ENCODE measurements at regions not wholly inside any gene's neighbourhood (a gene's known extent, or its start where the extent isn't known, plus 50 kb on each side); places are given as distances from the start of the nearest gene placed in this dataset.

- peak; percentile 75 for ATAC-seq (ENCODE audit: insufficient read depth, low FRiP score)
- no peaks in the 10 kb centered on the region for H3K36me3 ChIP-seq (ENCODE audit: control insufficient read depth in 4 of 4, insufficient read depth in 4 of 4, low read length in 4 of 4)
- H3K9me3 ChIP-seq (ENCODE audit: control insufficient read depth in 4 of 4, insufficient read depth in 3 of 4, low read length in 3 of 4), result no peaks in the 10 kb centered on the region
- peak in 1 of 3 donors; percentile 50 for DNase-seq
- H3K4me3 ChIP-seq, result no peak overlapping the region
- no peaks in the 10 kb centered on the region for H3K27me3 ChIP-seq (ENCODE audit: control insufficient read depth in 3 of 3, insufficient read depth in 3 of 3, low read length in 2 of 3)
- H3K4me1 ChIP-seq (ENCODE audit: control insufficient read depth in 5 of 5, insufficient read depth in 5 of 5, low read length in 5 of 5), result peaks cover 0 to 4% (median 0%) of the 10 kb centered on the region in 5 donors
- no peak overlapping the region for H3K27ac ChIP-seq (ENCODE audit: low read depth in 1 of 2, low read length in 1 of 2)
- H3K9ac ChIP-seq (ENCODE audit: insufficient read depth in 1 of 2, low read length in 2 of 2), result no peak overlapping the region
- TF ChIP-seq CTCF (IDR thresholded peaks at IDR 0.05; ENCODE audit: control extremely low read depth, extremely low read depth), result no peak
- WGBS, 2 donors, result 51 to 57% methylated on average over 3 of the region's 3 CpGs
Observed at GRCh38 chr11:110972640-110973039, 260.4 kb upstream of the ARHGAP20 start.

GRCh38 chr11:110972106-110972505 is 259.9 kb upstream of the ARHGAP20 start:
- Histone ChIP-seq H3K36me3 (ENCODE audit: control insufficient read depth in 4 of 4, insufficient read depth in 4 of 4, low read length in 4 of 4) (no peaks in the 10 kb centered on the region), H3K27me3 (ENCODE audit: control insufficient read depth in 3 of 3, insufficient read depth in 3 of 3, low read length in 2 of 3) (no peaks in the 10 kb centered on the region), H3K27ac (ENCODE audit: low read depth in 1 of 2, low read length in 1 of 2) (no peak overlapping the region), H3K4me3 (no peak overlapping the region), H3K4me1 (ENCODE audit: control insufficient read depth in 5 of 5, insufficient read depth in 5 of 5, low read length in 5 of 5) (peaks cover 0 to 4% (median 0%) of the 10 kb centered on the region in 5 donors), H3K9me3 (ENCODE audit: control insufficient read depth in 4 of 4, insufficient read depth in 3 of 4, low read length in 3 of 4) (no peaks in the 10 kb centered on the region), H3K9ac (ENCODE audit: insufficient read depth in 1 of 2, low read length in 2 of 2) (no peak overlapping the region)
- DNase-seq (no peak), ATAC-seq (ENCODE audit: insufficient read depth, low FRiP score) (no peak)
- 84 to 92% methylated on average over 1 of the region's 1 CpG for WGBS, 2 donors
- no peak for TF ChIP-seq CTCF (IDR thresholded peaks at IDR 0.05; ENCODE audit: control extremely low read depth, extremely low read depth)

- H3K4me1 ChIP-seq (ENCODE audit: control insufficient read depth in 5 of 5, insufficient read depth in 5 of 5, low read length in 5 of 5), result peaks cover 0 to 4% (median 0%) of the 10 kb centered on the region in 5 donors
- no peak overlapping the region for H3K4me3 ChIP-seq
- H3K36me3 ChIP-seq (ENCODE audit: control insufficient read depth in 4 of 4, insufficient read depth in 4 of 4, low read length in 4 of 4), result no peaks in the 10 kb centered on the region
- 40 to 72% methylated on average over 1 of the region's 1 CpG for WGBS, 2 donors
- DNase-seq, result no peak
- H3K9ac ChIP-seq (ENCODE audit: insufficient read depth in 1 of 2, low read length in 2 of 2), result no peak overlapping the region
- no peaks in the 10 kb centered on the region for H3K27me3 ChIP-seq (ENCODE audit: control insufficient read depth in 3 of 3, insufficient read depth in 3 of 3, low read length in 2 of 3)
- no peaks in the 10 kb centered on the region for H3K9me3 ChIP-seq (ENCODE audit: control insufficient read depth in 4 of 4, insufficient read depth in 3 of 4, low read length in 3 of 4)
- no peak overlapping the region for H3K27ac ChIP-seq (ENCODE audit: low read depth in 1 of 2, low read length in 1 of 2)
- TF ChIP-seq CTCF (IDR thresholded peaks at IDR 0.05; ENCODE audit: control extremely low read depth, extremely low read depth), result no peak
- no peak for ATAC-seq (ENCODE audit: insufficient read depth, low FRiP score)
Observed at GRCh38 chr11:110971140-110971539, 258.9 kb upstream of the ARHGAP20 start.
